Large intestine (tissue), 3 donors: ENCODE measurements at regions not wholly inside any gene's neighbourhood (a gene's known extent, or its start where the extent isn't known, plus 50 kb on each side); places are given as distances from the start of the nearest gene placed in this dataset.

Source experiments
- DNase-seq, 2 donors: peaks; one replicate each; pipeline versions ENCODE4 v3.0.0 to v3.0.0-alpha.2; 2013
- H3K27ac ChIP-seq: one replicate; pipeline ENCODE4 v1.5.1; 2013; ENCODE audit warnings: low read length
- H3K27me3 ChIP-seq: 2 replicates; pipeline ENCODE4 v1.6.1; 2013; ENCODE audit warnings: low read length; ENCODE audit not compliant: control insufficient read depth, insufficient read depth
- H3K36me3 ChIP-seq: 2 replicates; pipeline ENCODE4 v1.6.1; 2013; ENCODE audit warnings: low read length; ENCODE audit not compliant: control insufficient read depth, insufficient read depth
- H3K4me1 ChIP-seq: one replicate; pipeline ENCODE4 v1.6.1; 2013; ENCODE audit warnings: low read length; ENCODE audit not compliant: control insufficient read depth, insufficient read depth
- H3K4me3 ChIP-seq: one replicate; pipeline ENCODE4 v1.5.1; 2013; ENCODE audit warnings: low read length
- H3K9me3 ChIP-seq: one replicate; pipeline ENCODE4 v1.6.1; 2013; ENCODE audit warnings: mild to moderate bottlenecking, low read depth, low read length, moderate library complexity; ENCODE audit not compliant: control insufficient read depth
- WGBS: methylation state at CpG from one replicate; pipeline ENCODE4 v1.1.5; 2013; ENCODE audit warnings: low lambda C conversion rate; ENCODE audit not compliant: insufficient coverage; 5-methylcytosine and 5-hydroxymethylcytosine counted together

GRCh38 chr2:240227538-240228428 is 87.3 kb upstream of the OTOS start:
- Histone ChIP-seq H3K9me3 (no peaks in the 10 kb centered on the region), H3K4me1 (no peaks in the 10 kb centered on the region), H3K27ac (no peak overlapping the region), H3K36me3 (no peaks in the 10 kb centered on the region), H3K27me3 (peaks cover 3% of the 10 kb centered on the region), H3K4me3 (no peak overlapping the region)
- no CpG with 5 or more reads among the region's 14 CpGs for WGBS
- no peak for DNase-seq

DNA sequence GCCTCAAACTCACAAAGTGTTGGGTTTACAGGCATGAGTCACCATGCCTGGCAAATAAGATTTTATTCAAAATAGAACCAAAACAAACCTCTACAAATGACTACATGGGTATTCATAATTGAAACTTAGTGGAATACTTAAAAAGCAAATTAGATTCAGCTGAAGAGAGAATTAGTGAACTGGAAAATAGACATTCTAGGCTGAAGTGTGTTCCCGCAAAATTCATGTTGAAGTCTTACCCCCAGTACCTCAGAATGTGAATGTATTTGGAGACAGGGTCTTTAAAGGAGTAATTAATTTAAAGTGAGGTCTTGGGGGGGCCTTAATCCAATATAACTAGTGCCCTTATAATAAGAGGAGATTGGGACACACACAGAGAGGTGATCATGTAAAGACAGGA is 88.5 kb upstream of the OTOS start:
- H3K36me3 ChIP-seq: no peaks in the 10 kb centered on the region
- peaks cover 4% of the 10 kb centered on the region for H3K27me3 ChIP-seq
- no peak overlapping the region for H3K4me3 ChIP-seq
- no CpG with 5 or more reads among the region's 1 CpG for WGBS
- H3K9me3 ChIP-seq: no peaks in the 10 kb centered on the region
- no peaks in the 10 kb centered on the region for H3K4me1 ChIP-seq
- no peak overlapping the region for H3K27ac ChIP-seq
- no peak for DNase-seq

- Histone ChIP-seq H3K27ac (no peak overlapping the region), H3K4me3 (no peak overlapping the region), H3K4me1 (no peaks in the 10 kb centered on the region), H3K9me3 (no peaks in the 10 kb centered on the region), H3K36me3 (no peaks in the 10 kb centered on the region), H3K27me3 (peaks cover 4% of the 10 kb centered on the region)
- 88% methylated on average over 2 of the region's 5 CpGs for WGBS
- DNase-seq: no peak
Observed at GRCh38 chr2:240229603-240230235, 89.3 kb upstream of the OTOS start.

DNA sequence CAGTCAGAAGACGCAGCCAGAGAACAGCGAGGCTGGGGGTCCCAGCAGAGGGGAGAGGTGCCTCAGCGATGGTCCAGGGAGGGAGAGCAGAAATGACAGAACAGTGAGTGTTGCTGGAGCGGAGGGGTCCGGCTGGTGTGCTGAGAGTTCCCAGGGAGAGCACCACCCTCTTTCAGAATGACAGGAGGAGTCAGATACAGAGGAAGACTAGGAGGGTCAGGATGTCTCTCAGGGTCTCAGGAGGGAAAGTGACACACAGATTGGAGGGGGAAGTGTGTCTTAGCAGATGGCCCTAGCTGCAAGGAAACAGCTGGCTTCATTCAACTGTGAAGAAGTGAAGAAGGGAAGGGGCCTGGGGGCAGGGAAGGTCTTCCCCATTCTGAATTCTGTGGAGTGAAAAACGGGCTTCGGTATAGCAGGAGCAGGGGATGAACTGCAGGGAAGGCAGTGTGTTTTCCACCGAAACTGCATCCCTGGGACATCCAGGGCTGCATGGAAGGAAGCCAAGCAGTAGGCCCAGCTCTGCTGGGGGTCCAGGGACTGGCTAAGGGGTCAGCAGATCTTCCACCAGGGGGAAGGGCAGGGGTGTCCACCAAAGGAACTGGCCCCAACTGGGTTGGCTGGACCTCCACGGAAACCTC is 90.0 kb upstream of the OTOS start:
- WGBS: no CpG with 5 or more reads among the region's 9 CpGs
- Histone ChIP-seq H3K36me3 (no peaks in the 10 kb centered on the region), H3K9me3 (no peaks in the 10 kb centered on the region), H3K27me3 (peaks cover 4% of the 10 kb centered on the region), H3K4me1 (no peaks in the 10 kb centered on the region), H3K27ac (no peak overlapping the region), H3K4me3 (no peak overlapping the region)
- no peak for DNase-seq

GRCh38 chr2:240231838-240232244 is 91.4 kb upstream of the OTOS start:
- WGBS: no CpG with 5 or more reads among the region's 12 CpGs
- Histone ChIP-seq H3K9me3 (no peaks in the 10 kb centered on the region), H3K27me3 (peaks cover 4% of the 10 kb centered on the region), H3K36me3 (no peaks in the 10 kb centered on the region), H3K4me3 (no peak overlapping the region), H3K4me1 (no peaks in the 10 kb centered on the region), H3K27ac (no peak overlapping the region)
- DNase-seq: no peak

DNA sequence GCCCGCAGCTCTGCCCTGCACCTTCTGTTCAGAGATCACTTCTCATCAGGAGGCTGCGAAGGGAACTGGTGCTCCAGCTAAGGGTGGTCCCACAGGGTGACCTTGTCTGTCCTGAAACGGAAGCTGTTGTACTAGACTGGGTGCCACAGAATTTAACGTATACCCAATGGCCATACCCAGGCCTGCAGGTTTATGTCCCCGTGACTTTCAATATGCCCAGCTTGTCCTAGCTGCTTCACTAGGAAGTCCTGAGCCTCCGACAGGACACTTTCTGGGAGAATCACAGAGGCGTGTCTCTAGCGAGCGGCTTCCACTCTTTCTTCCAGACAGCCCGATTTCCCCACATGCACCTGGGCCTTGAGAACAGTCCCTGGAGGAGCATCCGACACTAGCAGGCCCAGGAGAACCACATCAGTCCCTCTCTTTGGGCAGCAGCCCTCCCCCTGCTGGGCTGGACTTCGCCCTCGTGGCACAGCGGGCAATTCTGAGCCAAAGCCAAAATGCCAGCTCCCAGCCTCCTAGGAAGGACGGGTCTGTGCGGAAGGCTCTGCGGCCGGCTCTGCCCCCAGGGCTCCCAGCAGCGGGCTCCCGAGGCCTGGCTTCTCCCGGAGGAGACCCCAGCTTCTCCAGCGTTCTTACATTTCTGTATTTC is 91.9 kb upstream of the OTOS start:
- no peak overlapping the region for H3K4me3 ChIP-seq
- no peak overlapping the region for H3K27ac ChIP-seq
- peaks cover 4% of the 10 kb centered on the region for H3K27me3 ChIP-seq
- DNase-seq: no peak
- H3K4me1 ChIP-seq: no peaks in the 10 kb centered on the region
- WGBS: no CpG with 5 or more reads among the region's 22 CpGs
- no peaks in the 10 kb centered on the region for H3K9me3 ChIP-seq
- no peaks in the 10 kb centered on the region for H3K36me3 ChIP-seq

GRCh38 chr2:240232961-240233884 is 92.8 kb upstream of the OTOS start:
- no CpG with 5 or more reads among the region's 39 CpGs for WGBS
- H3K27ac ChIP-seq: no peak overlapping the region
- peaks cover 4% of the 10 kb centered on the region for H3K27me3 ChIP-seq
- no peaks in the 10 kb centered on the region for H3K36me3 ChIP-seq
- peak; percentile 45 to 48 for DNase-seq
- H3K4me1 ChIP-seq: no peaks in the 10 kb centered on the region
- no peak overlapping the region for H3K4me3 ChIP-seq
- H3K9me3 ChIP-seq: no peaks in the 10 kb centered on the region

- Histone ChIP-seq H3K27me3 (peaks cover 4% of the 10 kb centered on the region), H3K9me3 (no peaks in the 10 kb centered on the region), H3K36me3 (no peaks in the 10 kb centered on the region), H3K27ac (no peak overlapping the region), H3K4me1 (no peaks in the 10 kb centered on the region), H3K4me3 (no peak overlapping the region)
- WGBS: 80% methylated on average over 1 of the region's 15 CpGs
- no peak for DNase-seq
Observed at GRCh38 chr2:240233885-240234502, 93.5 kb upstream of the OTOS start.

- Histone ChIP-seq H3K9me3 (no peaks in the 10 kb centered on the region), H3K27ac (no peak overlapping the region), H3K27me3 (peaks cover 4% of the 10 kb centered on the region), H3K4me3 (no peak overlapping the region), H3K4me1 (no peaks in the 10 kb centered on the region), H3K36me3 (no peaks in the 10 kb centered on the region)
- WGBS: no CpG with 5 or more reads among the region's 8 CpGs
- DNase-seq: no peak
Observed at GRCh38 chr2:240234503-240234951, 94.1 kb upstream of the OTOS start.
